Fibroblast of villous mesenchyme (primary cell): ENCODE measurements at regions not wholly inside any gene's neighbourhood (a gene's known extent, or its start where the extent isn't known, plus 50 kb on each side); places are given as distances from the start of the nearest gene placed in this dataset.

Experiments used
- DNase-seq: peaks from one replicate; pipeline ENCODE4 v3.0.0-alpha.2; 2010; ENCODE audit warnings: low read depth
- H3K4me3 ChIP-seq: 2 replicates; pipeline ENCODE4 v1.5.1; 2011; ENCODE audit warnings: low read depth, mild to moderate bottlenecking, low read length
- TF ChIP-seq, protein P1 (sequence below): IDR thresholded peaks from 2 replicates; pipeline ENCODE4 v1.5.1; 2012; ENCODE audit warnings: low read depth, mild to moderate bottlenecking, low read length; ENCODE audit not compliant: insufficient read depth

DNA sequence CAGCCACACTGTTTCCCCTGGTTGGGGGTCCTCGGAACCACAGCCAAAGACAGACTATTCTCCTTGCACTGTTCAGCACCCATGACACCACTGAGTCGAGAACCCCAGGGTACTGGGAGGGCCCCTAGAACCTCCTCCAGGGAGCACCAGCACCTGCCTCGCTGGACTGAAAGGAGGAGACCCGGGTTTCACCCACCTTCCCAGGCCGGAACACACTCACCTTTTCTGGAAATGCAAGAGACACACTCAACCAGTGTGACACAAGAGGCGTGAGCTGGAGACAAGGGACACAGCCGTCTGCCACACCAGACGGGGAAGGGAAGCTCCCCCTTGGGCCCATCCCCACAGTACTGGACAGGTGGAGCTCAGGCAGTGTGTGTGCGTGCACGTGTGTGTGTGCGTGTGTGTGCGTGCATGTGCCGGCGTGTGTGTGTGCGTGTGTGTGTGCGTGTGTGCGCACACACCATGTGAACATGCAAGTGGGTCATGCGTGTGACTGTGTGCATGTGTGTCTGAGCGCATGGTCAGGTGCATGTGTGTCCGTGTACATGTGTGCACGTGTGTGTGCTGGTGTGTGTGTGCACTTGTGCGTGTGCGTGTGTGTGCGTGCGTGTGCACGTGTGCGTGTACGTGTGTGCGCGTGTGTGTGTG is 128.8 kb upstream of the NKX1-1 start:
- no peak for DNase-seq
- TF ChIP-seq, protein P1, sequence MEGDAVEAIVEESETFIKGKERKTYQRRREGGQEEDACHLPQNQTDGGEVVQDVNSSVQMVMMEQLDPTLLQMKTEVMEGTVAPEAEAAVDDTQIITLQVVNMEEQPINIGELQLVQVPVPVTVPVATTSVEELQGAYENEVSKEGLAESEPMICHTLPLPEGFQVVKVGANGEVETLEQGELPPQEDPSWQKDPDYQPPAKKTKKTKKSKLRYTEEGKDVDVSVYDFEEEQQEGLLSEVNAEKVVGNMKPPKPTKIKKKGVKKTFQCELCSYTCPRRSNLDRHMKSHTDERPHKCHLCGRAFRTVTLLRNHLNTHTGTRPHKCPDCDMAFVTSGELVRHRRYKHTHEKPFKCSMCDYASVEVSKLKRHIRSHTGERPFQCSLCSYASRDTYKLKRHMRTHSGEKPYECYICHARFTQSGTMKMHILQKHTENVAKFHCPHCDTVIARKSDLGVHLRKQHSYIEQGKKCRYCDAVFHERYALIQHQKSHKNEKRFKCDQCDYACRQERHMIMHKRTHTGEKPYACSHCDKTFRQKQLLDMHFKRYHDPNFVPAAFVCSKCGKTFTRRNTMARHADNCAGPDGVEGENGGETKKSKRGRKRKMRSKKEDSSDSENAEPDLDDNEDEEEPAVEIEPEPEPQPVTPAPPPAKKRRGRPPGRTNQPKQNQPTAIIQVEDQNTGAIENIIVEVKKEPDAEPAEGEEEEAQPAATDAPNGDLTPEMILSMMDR = no peak

DNA sequence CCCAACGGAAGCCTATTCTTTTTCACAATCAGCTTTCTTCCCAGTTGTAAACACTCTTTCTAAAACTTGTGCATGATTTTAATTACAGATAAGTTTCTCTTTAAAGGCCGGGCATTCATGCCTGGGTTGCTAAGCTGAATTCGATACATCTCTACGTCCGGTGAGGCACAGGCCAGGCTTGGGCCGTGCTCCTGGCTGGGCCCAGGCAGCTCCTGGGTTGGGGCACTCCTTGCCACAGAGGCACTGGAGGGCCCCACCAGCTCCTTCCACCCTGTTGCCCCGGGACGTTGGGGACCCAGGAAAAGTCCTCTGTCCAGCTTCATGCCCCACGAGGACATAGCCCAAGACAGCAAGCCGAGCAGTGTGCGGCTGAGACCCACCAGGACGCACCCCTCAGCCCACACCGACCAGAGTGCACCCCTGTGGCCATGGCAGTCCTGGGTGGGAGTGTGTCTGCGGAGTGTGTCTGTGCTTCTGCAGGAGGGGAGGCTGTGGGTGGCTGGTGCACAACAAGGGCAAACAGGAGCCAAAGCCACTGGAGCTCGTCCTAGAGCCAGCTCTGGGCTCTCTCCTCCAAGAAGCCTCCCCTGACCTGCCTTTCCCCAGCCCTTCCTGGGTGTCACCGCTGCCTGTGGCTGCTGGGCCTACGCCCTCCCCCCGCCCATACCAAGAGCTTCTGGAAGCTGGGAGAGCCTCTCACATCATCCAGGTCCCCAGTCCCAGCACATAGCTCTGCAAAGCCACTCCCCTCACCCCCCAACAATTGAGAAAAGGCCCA is 128.0 kb upstream of the NKX1-1 start:
- no peak overlapping the region for H3K4me3 ChIP-seq
- no peak for DNase-seq
- TF ChIP-seq, protein P1 = no peak

More for the DNA sequence above, 128.8 kb upstream of the NKX1-1 start:
- H3K4me3 ChIP-seq = no peak overlapping the region

DNA sequence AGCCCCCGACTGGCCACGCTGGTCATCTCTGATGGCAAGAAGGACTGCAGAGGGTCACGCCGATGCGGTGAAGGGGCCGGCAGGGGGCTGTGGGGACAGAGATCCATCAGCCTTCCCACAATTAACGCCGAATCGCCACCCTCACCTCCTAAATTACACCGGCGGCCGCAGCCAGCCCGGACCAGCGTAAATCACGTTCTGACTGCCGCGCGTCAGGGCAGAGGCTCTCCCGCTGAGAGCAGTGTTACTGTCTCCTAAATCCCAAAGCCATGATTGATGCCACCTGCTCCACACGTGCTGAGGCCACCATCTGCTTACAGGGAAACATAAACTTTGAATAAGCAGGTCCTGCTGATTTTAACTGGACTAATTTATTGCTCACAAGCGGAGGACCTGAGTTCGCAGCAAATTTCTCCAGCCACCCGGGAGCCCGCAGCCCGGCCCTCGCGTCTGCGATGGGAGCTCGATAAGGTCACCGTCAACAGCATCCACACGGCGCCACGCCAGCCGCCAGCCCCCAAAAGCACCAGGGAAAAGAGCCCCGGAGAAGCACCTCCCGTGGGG is 127.3 kb upstream of the NKX1-1 start:
- no peak overlapping the region for H3K4me3 ChIP-seq
- TF ChIP-seq, protein P1 = no peak
- DNase-seq = no peak

DNA sequence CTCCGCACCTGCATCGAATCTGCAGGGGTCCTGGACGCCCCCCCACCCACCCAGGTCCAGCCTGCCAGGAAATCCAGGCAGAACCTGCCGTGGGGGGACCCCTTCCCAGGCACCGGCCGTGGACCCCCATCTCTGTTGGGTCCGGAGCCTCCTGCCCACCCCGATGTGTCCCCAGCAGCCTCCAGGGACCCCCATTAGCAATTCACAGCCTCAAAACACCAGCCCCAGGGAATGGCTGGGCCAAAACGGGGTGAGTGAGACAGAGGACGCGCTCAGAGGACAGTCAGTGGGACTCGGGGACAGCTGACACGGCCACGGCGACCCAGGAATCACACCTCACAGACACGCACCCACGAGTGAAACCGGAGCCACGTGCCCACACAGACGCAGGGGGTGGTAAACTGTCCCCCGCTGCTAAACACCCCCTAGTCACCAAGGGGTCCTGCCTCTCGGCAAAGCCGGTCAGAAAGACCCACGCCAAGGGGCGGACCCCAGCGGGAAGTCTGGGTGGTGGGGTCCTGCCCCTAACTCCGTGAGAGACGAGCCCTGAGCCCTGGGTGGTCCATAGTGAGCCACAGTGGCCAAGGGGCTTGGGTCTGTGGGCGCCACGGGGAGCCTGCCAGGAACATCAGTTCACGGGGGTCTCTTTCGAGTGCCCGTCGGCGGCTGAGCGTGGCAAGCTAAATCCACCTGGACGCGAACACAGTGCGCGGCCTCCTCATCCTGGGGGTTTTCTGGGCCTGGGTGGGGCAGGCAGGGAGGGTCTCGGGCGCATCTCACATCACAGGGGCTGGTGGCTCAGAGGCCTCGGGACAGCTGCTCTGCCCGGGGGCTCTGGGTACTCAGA is 126.5 kb upstream of the NKX1-1 start:
- no peak for DNase-seq
- H3K4me3 ChIP-seq = no peak overlapping the region
- TF ChIP-seq, protein P1 = no peak

DNA sequence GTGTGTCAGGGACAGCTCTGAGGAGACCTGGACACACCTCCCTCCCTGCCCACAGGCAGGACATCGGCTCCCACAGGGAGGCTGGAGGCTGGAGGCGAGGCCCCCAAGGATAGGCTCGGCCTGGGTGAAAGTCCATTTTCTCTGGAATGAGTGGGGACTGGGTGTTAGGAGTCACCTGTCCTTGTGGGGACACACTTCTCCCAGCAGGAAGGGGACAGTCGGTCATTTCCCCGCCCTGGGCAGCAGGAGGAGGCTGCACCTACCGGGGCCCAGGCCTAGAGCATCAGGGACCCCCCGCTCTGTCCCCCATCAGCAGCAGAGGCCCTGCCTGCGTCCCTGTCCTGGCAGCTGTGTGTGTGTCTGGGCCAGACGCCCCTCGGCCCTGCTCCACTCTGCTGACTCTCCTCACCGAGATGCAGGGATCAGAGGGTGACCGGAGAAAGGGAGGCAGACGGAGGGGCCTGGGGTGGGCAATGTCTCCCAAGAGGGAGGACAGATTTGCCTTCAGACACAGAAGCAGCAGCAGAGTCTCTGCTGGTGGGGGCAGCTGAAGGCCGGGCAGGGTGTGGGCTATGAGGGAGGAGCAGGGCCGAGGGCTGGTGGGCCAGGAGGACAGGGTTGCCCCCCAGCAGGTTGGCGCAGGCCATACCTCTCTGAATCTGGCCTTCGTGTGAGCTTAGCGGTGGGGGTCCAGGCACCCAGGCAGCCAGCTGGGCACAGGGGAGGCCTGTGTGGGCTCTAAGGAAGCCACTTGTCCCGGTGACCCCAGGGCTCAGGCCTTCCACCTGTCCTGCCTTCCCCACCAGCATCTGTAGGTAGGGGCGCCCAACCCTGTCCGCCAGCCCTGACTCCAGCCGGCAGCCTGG is 125.7 kb upstream of the NKX1-1 start:
- no peak for DNase-seq
- TF ChIP-seq, protein P1 = no peak
- H3K4me3 ChIP-seq = no peak overlapping the region

DNA sequence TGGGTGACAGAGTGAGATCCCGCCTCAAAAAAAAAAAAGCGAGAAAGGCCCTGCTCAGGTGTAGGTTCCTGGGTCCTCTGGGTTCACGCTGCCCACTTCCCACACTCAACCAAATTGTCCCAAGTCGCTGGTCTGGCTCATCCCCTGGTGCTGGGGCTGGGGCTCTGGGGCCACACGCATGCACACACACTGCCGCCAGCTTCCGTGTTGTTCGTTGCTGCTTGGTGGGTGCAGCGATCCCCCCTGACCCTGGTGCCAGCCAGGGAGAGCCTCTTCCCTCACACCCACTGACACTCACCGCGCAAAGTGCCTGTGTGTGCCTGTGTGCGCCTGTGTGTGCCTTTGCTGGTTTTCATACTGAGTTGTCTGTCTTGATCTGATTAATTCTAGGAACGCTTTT is 124.1 kb upstream of the NKX1-1 start:
- TF ChIP-seq, protein P1 = no peak
- DNase-seq = no peak
- H3K4me3 ChIP-seq = no peak overlapping the region
